ENCODE measurements at regions not wholly inside any gene's neighbourhood (a gene's known extent, or its start where the extent isn't known, plus 50 kb on each side); places are given as distances from the start of the nearest gene placed in this dataset.

GRCh38 chr1:91583326-91583755 is 82.7 kb downstream of the CDC7 start:
- Histone ChIP-seq H3K27ac (peak overlapping the region in 1 of 3 donors; percentile 1), H3K27me3 (no peaks in the 10 kb centered on the region), H3K36me3 (no peaks in the 10 kb centered on the region), H3K9me3 (no peaks in the 10 kb centered on the region), H3K4me1 (no peaks in the 10 kb centered on the region), H3K4me3 (no peak overlapping the region)
- DNase-seq (no peak), ATAC-seq (no peak)
- intact Hi-C loops (cut with DNase I): no loop called here
- TF ChIP-seq, protein P1, sequence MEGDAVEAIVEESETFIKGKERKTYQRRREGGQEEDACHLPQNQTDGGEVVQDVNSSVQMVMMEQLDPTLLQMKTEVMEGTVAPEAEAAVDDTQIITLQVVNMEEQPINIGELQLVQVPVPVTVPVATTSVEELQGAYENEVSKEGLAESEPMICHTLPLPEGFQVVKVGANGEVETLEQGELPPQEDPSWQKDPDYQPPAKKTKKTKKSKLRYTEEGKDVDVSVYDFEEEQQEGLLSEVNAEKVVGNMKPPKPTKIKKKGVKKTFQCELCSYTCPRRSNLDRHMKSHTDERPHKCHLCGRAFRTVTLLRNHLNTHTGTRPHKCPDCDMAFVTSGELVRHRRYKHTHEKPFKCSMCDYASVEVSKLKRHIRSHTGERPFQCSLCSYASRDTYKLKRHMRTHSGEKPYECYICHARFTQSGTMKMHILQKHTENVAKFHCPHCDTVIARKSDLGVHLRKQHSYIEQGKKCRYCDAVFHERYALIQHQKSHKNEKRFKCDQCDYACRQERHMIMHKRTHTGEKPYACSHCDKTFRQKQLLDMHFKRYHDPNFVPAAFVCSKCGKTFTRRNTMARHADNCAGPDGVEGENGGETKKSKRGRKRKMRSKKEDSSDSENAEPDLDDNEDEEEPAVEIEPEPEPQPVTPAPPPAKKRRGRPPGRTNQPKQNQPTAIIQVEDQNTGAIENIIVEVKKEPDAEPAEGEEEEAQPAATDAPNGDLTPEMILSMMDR (IDR thresholded peaks at IDR 0.05): no peak
- TF ChIP-seq POLR2A (IDR thresholded peaks at IDR 0.05): no peak
- WGBS (ENCODE audit: insufficient coverage, low coverage, low lambda C conversion rate, missing lambda C conversion rate): 43% methylated on average over 7 of the region's 7 CpGs

DNA sequence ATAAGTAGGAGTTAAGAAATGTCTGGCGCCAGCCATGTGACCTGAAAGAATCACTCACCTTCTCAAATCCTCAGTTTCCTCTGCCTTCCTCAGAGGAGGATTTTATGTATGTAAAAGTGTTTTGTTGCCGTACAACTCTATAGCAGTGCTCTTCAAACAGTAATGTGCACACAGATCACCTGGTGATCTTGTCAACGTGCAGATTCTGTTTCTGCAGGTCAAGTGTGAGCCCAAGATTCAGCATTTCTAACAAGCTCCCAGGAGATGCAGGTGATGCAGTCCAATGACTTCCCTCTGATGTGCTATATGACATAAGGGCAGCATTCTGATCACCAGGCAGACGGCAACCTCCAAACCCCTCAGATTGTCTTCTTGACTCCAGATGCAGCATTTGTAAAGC is 83.7 kb downstream of the CDC7 start:
- ATAC-seq: no peak
- Histone ChIP-seq H3K36me3 (no peaks in the 10 kb centered on the region), H3K27ac (no peak overlapping the region), H3K27me3 (no peaks in the 10 kb centered on the region), H3K4me3 (no peak overlapping the region), H3K4me1 (no peaks in the 10 kb centered on the region), H3K9me3 (no peaks in the 10 kb centered on the region)
- 100% methylated on average over 1 of the region's 4 CpGs for WGBS (ENCODE audit: insufficient coverage, low coverage, low lambda C conversion rate, missing lambda C conversion rate)
- no peak for TF ChIP-seq POLR2A (IDR thresholded peaks at IDR 0.05)
- TF ChIP-seq, protein P1 (IDR thresholded peaks at IDR 0.05): no peak
- intact Hi-C loops (cut with DNase I): no loop called here
- DNase-seq: no peak

GRCh38 chr1:91584878-91585277 is 84.2 kb downstream of the CDC7 start:
- no peaks in the 10 kb centered on the region for H3K36me3 ChIP-seq
- no peaks in the 10 kb centered on the region for H3K4me1 ChIP-seq
- H3K4me3 ChIP-seq: no peak overlapping the region
- ATAC-seq (no peak), DNase-seq (no peak)
- no peaks in the 10 kb centered on the region for H3K9me3 ChIP-seq
- intact Hi-C loops (cut with DNase I): no loop called here
- 37% methylated on average over 4 of the region's 4 CpGs for WGBS (ENCODE audit: insufficient coverage, low coverage, low lambda C conversion rate, missing lambda C conversion rate)
- TF ChIP-seq, protein P1 (IDR thresholded peaks at IDR 0.05): no peak
- TF ChIP-seq POLR2A (IDR thresholded peaks at IDR 0.05): no peak
- H3K27me3 ChIP-seq: no peaks in the 10 kb centered on the region
- H3K27ac ChIP-seq: no peak overlapping the region

DNA sequence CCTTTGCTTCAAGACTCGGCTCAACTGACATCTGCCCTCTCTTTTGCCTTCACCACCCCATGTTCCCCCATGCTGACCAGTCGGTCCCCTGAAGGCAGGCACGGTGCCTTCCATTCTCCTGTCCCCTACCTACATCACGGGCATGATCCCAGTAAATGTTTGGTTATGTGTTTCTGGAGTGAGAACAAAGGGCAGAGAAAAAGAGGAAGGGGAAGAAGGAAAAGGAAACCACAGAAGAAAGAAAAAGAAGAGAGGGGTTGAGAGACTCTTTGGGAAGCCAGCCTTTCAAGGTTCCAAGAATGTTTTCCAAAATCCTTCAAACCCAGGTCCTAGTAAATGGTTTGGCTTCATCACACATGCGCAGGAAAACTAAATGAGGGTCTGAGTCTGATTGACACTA is 84.9 kb downstream of the CDC7 start:
- intact Hi-C loops (cut with DNase I): no loop called here
- TF ChIP-seq, protein P1 (IDR thresholded peaks at IDR 0.05): no peak
- TF ChIP-seq POLR2A (IDR thresholded peaks at IDR 0.05): no peak
- no peak for ATAC-seq

DNA sequence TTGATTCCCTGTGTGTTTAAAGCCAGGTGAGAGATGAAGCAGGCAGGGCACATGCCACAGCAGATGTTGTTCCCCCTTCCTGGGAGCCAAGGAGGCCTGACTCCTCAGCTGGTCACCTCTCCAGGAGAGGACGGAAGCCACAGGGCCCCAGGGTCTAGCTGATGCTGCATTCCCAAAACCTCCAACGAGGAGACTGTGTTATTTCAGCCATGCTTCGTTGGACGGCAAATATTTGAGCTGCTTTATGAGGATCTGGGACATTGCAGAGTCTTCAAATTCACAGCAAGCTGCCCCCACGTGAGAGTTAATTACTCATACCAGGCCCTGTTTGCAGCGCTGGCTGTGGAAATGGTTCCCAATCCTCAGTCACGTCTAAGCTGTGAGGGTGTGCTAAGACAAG is 85.3 kb downstream of the CDC7 start:
- no peak for ATAC-seq
- intact Hi-C loops (cut with DNase I): no loop called here
- TF ChIP-seq, protein P1 (IDR thresholded peaks at IDR 0.05): no peak
- Histone ChIP-seq H3K27me3 (no peaks in the 10 kb centered on the region), H3K36me3 (no peaks in the 10 kb centered on the region), H3K27ac (no peak overlapping the region), H3K9me3 (no peaks in the 10 kb centered on the region), H3K4me1 (no peaks in the 10 kb centered on the region), H3K4me3 (no peak overlapping the region)
- 30% methylated on average over 2 of the region's 7 CpGs for WGBS (ENCODE audit: insufficient coverage, low coverage, low lambda C conversion rate, missing lambda C conversion rate)
- DNase-seq: no peak

More for the DNA sequence above, 84.9 kb downstream of the CDC7 start:
- Histone ChIP-seq H3K36me3 (no peaks in the 10 kb centered on the region), H3K4me3 (no peak overlapping the region), H3K27ac (no peak overlapping the region), H3K4me1 (no peaks in the 10 kb centered on the region), H3K27me3 (no peaks in the 10 kb centered on the region), H3K9me3 (no peaks in the 10 kb centered on the region)
- WGBS (ENCODE audit: insufficient coverage, low coverage, low lambda C conversion rate, missing lambda C conversion rate): 62% methylated on average over 5 of the region's 5 CpGs
- no peak for DNase-seq

All from right lobe of liver (tissue), 6 donors.